Sigmoid colon (tissue), 6 donors: ENCODE measurements at regions not wholly inside any gene's neighbourhood (a gene's known extent, or its start where the extent isn't known, plus 50 kb on each side); places are given as distances from the start of the nearest gene placed in this dataset.
"Not testable (repeated sequence)": the region's sequence is repeated elsewhere in the genome, so short reads cannot be mapped to it uniquely, and the experiment has no call there.

Source experiments
- DNase-seq: peaks from one replicate; pipeline ENCODE4 v3.0.0-alpha.2; 2019
- H3K27ac ChIP-seq, 4 donors: fragments of 200-600 bp; sonication (generic); one replicate each; pipeline ENCODE4 v1.5.1; 2016 to 2019; ENCODE audit warnings: mild to moderate bottlenecking in 1 of 4
- H3K27me3 ChIP-seq, 3 donors: fragments of 200-600 bp; sonication (generic); one replicate each; pipeline ENCODE4 v1.5.1; 2019; ENCODE audit warnings: mild to moderate bottlenecking in 1 of 3
- H3K36me3 ChIP-seq, 4 donors: fragments of 200-600 bp; sonication (generic); one replicate each; pipeline ENCODE4 v1.5.1; 2016 to 2019
- H3K4me1 ChIP-seq, 4 donors: fragments of 200-600 bp; sonication (generic); one replicate each; pipeline ENCODE4 v1.5.1; 2017 to 2019
- H3K4me3 ChIP-seq, 4 donors: fragments of 200-600 bp; sonication (generic); one replicate each; pipeline ENCODE4 v1.5.1; 2017 to 2019; ENCODE audit warnings: mild to moderate bottlenecking in 2 of 4, moderate library complexity in 1 of 4
- H3K9me3 ChIP-seq, 4 donors: fragments of 200-600 bp in 3 of 4; sonication (generic) in 3 of 4; one replicate each; pipeline versions ENCODE4 v1.5.1 to v1.6.1; 2013 to 2019
- CTCF ChIP-seq, 4 experiments: fragments of 450-650 bp in 3 of 4; fragments of 200-600 bp in 1 of 4; IDR thresholded peaks; one replicate each; pipeline ENCODE4 v1.5.1; 2016 to 2019; ENCODE audit warnings: antibody characterized with exemption in 4 of 4, mild to moderate bottlenecking in 3 of 4, moderate library complexity in 2 of 4
- EP300 ChIP-seq, 4 donors: sonication (generic); formaldehyde crosslinking; IDR thresholded peaks; one replicate each; pipeline ENCODE4 v1.6.1; 2017; ENCODE audit warnings: antibody characterized with exemption in 4 of 4
- POLR2A ChIP-seq, 2 donors: fragments of 450-650 bp; IDR thresholded peaks; one replicate each; pipeline ENCODE4 v1.6.1; 2016; ENCODE audit warnings: antibody characterized with exemption in 2 of 2, mild to moderate bottlenecking in 2 of 2, moderate library complexity in 2 of 2
- POLR2AphosphoS5 ChIP-seq, 4 donors: sonication (generic); formaldehyde crosslinking; IDR thresholded peaks; one replicate each; pipeline ENCODE4 v1.6.1; 2017; ENCODE audit warnings: antibody characterized with exemption in 4 of 4
- WGBS, 2 donors: extraction: QIAGEN DNeasy Blood & Tissue Kit; methylation state at CpG; one replicate each; pipeline ENCODE4 v1.1.7; 2013; 5-methylcytosine and 5-hydroxymethylcytosine counted together
- intact Hi-C: fragments of 100-400 bp; cut with DNase I; formaldehyde crosslinking; loops from one replicate; pipeline ENCODE4 v1.15.1; 2023
- donor health status: healthy with polysubstance abuse.
- donor health status: healthy.

GRCh38 chr11:34784318-34784841, 131.8 kb downstream of the APIP start:
- TF ChIP-seq CTCF (IDR thresholded peaks at IDR 0.05) (no peak), EP300 (IDR thresholded peaks at IDR 0.05) (no peak), POLR2A (IDR thresholded peaks at IDR 0.05) (no peak), POLR2AphosphoS5 (IDR thresholded peaks at IDR 0.05) (no peak)
- 28 to 60% methylated on average over 2 of the region's 2 CpGs for WGBS, 2 donors
- Histone ChIP-seq H3K4me3 (no peak overlapping the region), H3K27me3 (no peaks in the 10 kb centered on the region), H3K9me3 (no peaks in the 10 kb centered on the region), H3K27ac (no peak overlapping the region), H3K36me3 (no peaks in the 10 kb centered on the region), H3K4me1 (no peaks in the 10 kb centered on the region)
- DNase-seq = no peak
- intact Hi-C loops = no loop called here

DNA sequence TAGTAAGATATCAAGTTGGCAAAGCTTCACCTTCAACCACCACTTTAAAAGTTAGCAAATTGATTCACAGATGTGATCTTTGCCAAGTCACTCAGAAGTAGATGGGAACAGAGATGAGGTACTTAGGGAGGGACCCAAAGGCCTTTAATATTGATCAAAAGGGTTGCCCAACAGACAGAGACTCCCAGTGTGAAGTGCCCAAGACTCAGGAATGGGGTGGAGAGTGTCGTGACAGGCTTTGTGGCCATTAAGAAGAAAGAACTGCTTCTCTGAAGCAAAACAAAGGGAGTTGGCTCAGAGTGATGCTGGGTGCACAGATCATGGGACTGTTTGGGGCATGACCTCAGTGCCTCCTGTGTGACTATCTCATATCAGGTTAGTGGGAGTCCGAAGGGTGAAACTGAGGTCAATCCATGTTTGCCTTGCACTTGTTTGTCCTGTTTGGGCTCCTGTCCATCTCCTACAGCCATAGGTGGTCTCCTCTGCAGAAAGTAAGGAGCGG, 132.3 kb downstream of the APIP start:
- TF ChIP-seq POLR2A (IDR thresholded peaks at IDR 0.05) (no peak), CTCF (IDR thresholded peaks at IDR 0.05) (no peak), EP300 (IDR thresholded peaks at IDR 0.05) (no peak), POLR2AphosphoS5 (IDR thresholded peaks at IDR 0.05) (no peak)
- no peak for DNase-seq

GRCh38 chr11:34781826-34782225, 134.4 kb downstream of the APIP start:
- H3K36me3 ChIP-seq, DNase-seq, H3K4me3 ChIP-seq, H3K27me3 ChIP-seq, H3K27ac ChIP-seq, H3K9me3 ChIP-seq, H3K4me1 ChIP-seq, intact Hi-C loops: not testable (repeated sequence)

More for the DNA sequence above, 132.3 kb downstream of the APIP start:
- Histone ChIP-seq H3K4me1 (no peaks in the 10 kb centered on the region), H3K27me3 (no peaks in the 10 kb centered on the region), H3K9me3 (no peaks in the 10 kb centered on the region), H3K4me3 (no peak overlapping the region), H3K36me3 (no peaks in the 10 kb centered on the region), H3K27ac (no peak overlapping the region)
- 88 to 91% methylated on average over 3 of the region's 3 CpGs for WGBS, 2 donors
- intact Hi-C loops = no loop called here

GRCh38 chr11:34775417-34775888, 140.7 kb downstream of the APIP start:
- Histone ChIP-seq H3K4me3 (no peak overlapping the region), H3K4me1 (no peaks in the 10 kb centered on the region), H3K27me3 (no peaks in the 10 kb centered on the region), H3K9me3 (no peaks in the 10 kb centered on the region), H3K27ac (no peak overlapping the region), H3K36me3 (no peaks in the 10 kb centered on the region)
- TF ChIP-seq POLR2AphosphoS5 (IDR thresholded peaks at IDR 0.05) = no peak
- no peak for TF ChIP-seq CTCF (IDR thresholded peaks at IDR 0.05)
- no peak for TF ChIP-seq EP300 (IDR thresholded peaks at IDR 0.05)
- TF ChIP-seq POLR2A (IDR thresholded peaks at IDR 0.05) = no peak
- no peak for DNase-seq
- intact Hi-C loops = no loop called here
- 91 to 92% methylated on average over 4 of the region's 4 CpGs for WGBS, 2 donors

DNA sequence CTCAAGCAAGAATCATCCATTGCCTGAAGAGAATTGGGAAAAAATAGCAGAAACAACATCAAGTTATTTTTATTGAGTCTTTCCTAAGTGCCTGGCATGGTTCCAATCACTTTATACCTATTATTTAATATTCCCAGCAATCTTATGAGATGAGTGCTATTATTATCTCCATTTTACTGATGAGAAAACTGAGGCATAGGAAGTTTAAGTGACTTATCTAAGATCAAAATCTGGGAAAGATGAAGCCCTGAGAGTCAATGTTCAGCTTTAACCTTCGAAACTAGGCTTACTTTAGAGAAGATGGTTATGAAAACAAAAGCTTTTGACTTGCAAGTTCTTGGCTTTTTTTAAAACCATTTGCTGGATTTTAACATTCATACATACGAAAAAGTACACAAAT, 141.6 kb downstream of the APIP start:
- Histone ChIP-seq H3K4me1 (no peaks in the 10 kb centered on the region), H3K27ac (no peak overlapping the region), H3K36me3 (no peaks in the 10 kb centered on the region), H3K9me3 (no peaks in the 10 kb centered on the region), H3K27me3 (no peaks in the 10 kb centered on the region), H3K4me3 (no peak overlapping the region)
- 68 to 78% methylated on average over 2 of the region's 2 CpGs for WGBS, 2 donors
- intact Hi-C loops = no loop called here
- TF ChIP-seq POLR2A (IDR thresholded peaks at IDR 0.05) (no peak), CTCF (IDR thresholded peaks at IDR 0.05) (no peak), POLR2AphosphoS5 (IDR thresholded peaks at IDR 0.05) (no peak), EP300 (IDR thresholded peaks at IDR 0.05) (no peak)
- DNase-seq = no peak
